OCI-LY7 (cell line): ENCODE measurements at regions not wholly inside any gene's neighbourhood (a gene's known extent, or its start where the extent isn't known, plus 50 kb on each side); places are given as distances from the start of the nearest gene placed in this dataset.

Experiments used
- BruUV-seq: library from RNA; stranded (reverse); fragments of 400-500 nt; replicated peaks from 2 replicates; lab custom pipeline; 2021; lab: Mats Ljungman, UMichigan
- CTCF ChIA-PET: fragments of 300-600 bp; sonication (Branson Sonifier 250); formaldehyde crosslinking; loops from one replicate; lab custom pipeline; 2022; ENCODE audit warnings: antibody characterized with exemption; ENCODE audit not compliant: unreplicated experiment; lab: Charles Lee
- POLR2A ChIA-PET: fragments of 300-600 bp; sonication (Branson Sonifier 250); formaldehyde crosslinking; loops from one replicate; lab custom pipeline; 2022; ENCODE audit warnings: antibody characterized with exemption; lab: Charles Lee
- DNase-seq: peaks from one replicate; pipeline ENCODE4 v3.0.0-alpha.2; 2015; ENCODE audit warnings: low spot score
- H2AFZ ChIP-seq: fragments of 200-600 bp; sonication (generic), shearing (Covaris generic); 2 replicates; pipeline ENCODE4 v1.6.1; 2014; ENCODE audit warnings: mild to moderate bottlenecking, antibody characterized with exemption, low read length, moderate library complexity
- H3K27ac ChIP-seq: fragments of 200-600 bp; sonication (generic); 2 replicates; pipeline ENCODE4 v1.5.1; 2014; ENCODE audit warnings: mixed run types, low read depth, mild to moderate bottlenecking, moderate library complexity, low read length, inconsistent platforms; ENCODE audit not compliant: poor library complexity, severe bottlenecking
- H3K36me3 ChIP-seq: fragments of 200-600 bp; sonication (generic); 2 replicates; pipeline ENCODE4 v1.6.1; 2014; ENCODE audit warnings: mild to moderate bottlenecking, antibody characterized with exemption, low read length, moderate library complexity, mixed read lengths; ENCODE audit not compliant: insufficient read depth
- H3K4me1 ChIP-seq: fragments of 200-600 bp; sonication (generic); 2 replicates; pipeline ENCODE4 v1.5.1; 2014; ENCODE audit warnings: mild to moderate bottlenecking, low read length; ENCODE audit not compliant: insufficient read depth, poor library complexity, severe bottlenecking
- H3K4me2 ChIP-seq: fragments of 200-600 bp; sonication (generic); 2 replicates; pipeline ENCODE4 v1.6.1; 2014; ENCODE audit warnings: mild to moderate bottlenecking, low read length
- H3K4me3 ChIP-seq: fragments of 200-600 bp; sonication (generic); 2 replicates; pipeline ENCODE4 v1.5.1; 2014; ENCODE audit warnings: mild to moderate bottlenecking, low read depth, low read length; ENCODE audit not compliant: poor library complexity, severe bottlenecking
- H3K79me2 ChIP-seq: fragments of 200-600 bp; sonication (generic); 2 replicates; pipeline ENCODE4 v1.6.1; 2016; ENCODE audit warnings: low read depth, mild to moderate bottlenecking, low read length, moderate library complexity, mixed read lengths; ENCODE audit not compliant: insufficient read depth
- H3K9me2 ChIP-seq: fragments of 200-600 bp; sonication (generic); 2 replicates; pipeline ENCODE4 v1.6.1; 2016; ENCODE audit warnings: mild to moderate bottlenecking, low read length, mixed read lengths; ENCODE audit not compliant: insufficient read depth
- H3K9me3 ChIP-seq: fragments of 200-600 bp; sonication (generic); 2 replicates; pipeline ENCODE4 v1.6.1; 2014; ENCODE audit warnings: mild to moderate bottlenecking, mixed run types, low read length, mixed read lengths
- H4K20me1 ChIP-seq: fragments of 200-600 bp; sonication (generic); 2 replicates; pipeline ENCODE4 v1.6.1; 2014; ENCODE audit warnings: mild to moderate bottlenecking, antibody characterized with exemption, low read length, moderate library complexity, mixed read lengths; ENCODE audit not compliant: insufficient read depth
- CTCF ChIP-seq: fragments of 200-600 bp; sonication (generic); conservative IDR thresholded peaks from 2 replicates; pipeline ENCODE4 v1.5.1; 2014; ENCODE audit warnings: mild to moderate bottlenecking, antibody characterized with exemption, low read length, moderate library complexity, mixed read lengths
- EZH2phosphoT487 ChIP-seq: fragments of 200-600 bp; sonication (generic); IDR thresholded peaks from 2 replicates; pipeline ENCODE4 v1.6.1; 2018; ENCODE audit warnings: low read depth, borderline replicate concordance, mild to moderate bottlenecking, mixed run types, antibody characterized with exemption, low read length, moderate library complexity, mixed read lengths
- intact Hi-C: fragments of 100-400 bp; cut with micrococcal nuclease; formaldehyde crosslinking; loops from one replicate; pipeline ENCODE4 v1.10.0; 2022; ENCODE audit not compliant: unreplicated experiment

GRCh38 chr16:63462316-63462715 is 1426.1 kb upstream of the CDH8 start:
- H4K20me1 ChIP-seq: no peaks in the 10 kb centered on the region
- H3K4me2 ChIP-seq: no peak overlapping the region
- no peaks in the 10 kb centered on the region for H3K9me3 ChIP-seq
- no peak for TF ChIP-seq CTCF
- TF ChIP-seq EZH2phosphoT487: no peak
- no peak for DNase-seq
- ChIA-PET POLR2A (interaction anchor here (0.6 to 1.9 kb wide), 2 partner anchors 10 to 254 kb away, joined by 3 to 6 read pairs; no protein-coding TSS in a partner anchor), CTCF (no interaction called here)
- no peaks in the 10 kb centered on the region for H3K9me2 ChIP-seq
- no peak overlapping the region for H3K4me3 ChIP-seq
- H3K4me1 ChIP-seq: no peaks in the 10 kb centered on the region
- H3K27ac ChIP-seq: no peak overlapping the region
- no peaks in the 10 kb centered on the region for H3K36me3 ChIP-seq
- no peaks in the 10 kb centered on the region for H3K79me2 ChIP-seq
- BruUV-seq: no TSS peak
- no peak overlapping the region for H2AFZ ChIP-seq
- intact Hi-C loops: no loop called here

- H3K4me2 ChIP-seq: no peak overlapping the region
Observed at GRCh38 chr16:63461248-63461841, 1425.1 kb upstream of the CDH8 start.

More at GRCh38 chr16:63461248-63461841, 1425.1 kb upstream of the CDH8 start:
- no peak overlapping the region for H3K4me3 ChIP-seq
- no peaks in the 10 kb centered on the region for H3K9me3 ChIP-seq
- no peaks in the 10 kb centered on the region for H4K20me1 ChIP-seq
- peak; percentile 45 for DNase-seq
- CTCF ChIA-PET: no interaction called here
- no peaks in the 10 kb centered on the region for H3K36me3 ChIP-seq
- no peaks in the 10 kb centered on the region for H3K79me2 ChIP-seq
- no peaks in the 10 kb centered on the region for H3K9me2 ChIP-seq
- no TSS peak for BruUV-seq
- POLR2A ChIA-PET: interaction anchor here (1.9 kb wide), 1 partner anchor 11 kb away, joined by 6 read pairs; no protein-coding TSS in a partner anchor
- no peaks in the 10 kb centered on the region for H3K4me1 ChIP-seq
- intact Hi-C loops: loop anchor here (1.0 kb wide), 1 partner anchor 1657 kb away; no protein-coding TSS in a partner anchor
- no peak overlapping the region for H3K27ac ChIP-seq
- H2AFZ ChIP-seq: no peak overlapping the region
- no peak for TF ChIP-seq EZH2phosphoT487
- peak; percentile 75 for TF ChIP-seq CTCF
